Kidney tubule cell (primary cell): ENCODE measurements at regions not wholly inside any gene's neighbourhood (a gene's known extent, or its start where the extent isn't known, plus 50 kb on each side); places are given as distances from the start of the nearest gene placed in this dataset.
A peak's percentile ranks its signal among the peaks of the same experiment; 100 is the strongest.
"Not testable (repeated sequence)": the region's sequence is repeated elsewhere in the genome, so short reads cannot be mapped to it uniquely, and the experiment has no call there.

Source experiments
- DNase-seq: peaks from one replicate; pipeline ENCODE4 v3.0.0-alpha.2; 2018; ENCODE audit warnings: low spot score

GRCh38 chr6:106884576-106884975 lies 90.0 kb downstream of the CD24 start:
- DNase-seq = no peak

DNA sequence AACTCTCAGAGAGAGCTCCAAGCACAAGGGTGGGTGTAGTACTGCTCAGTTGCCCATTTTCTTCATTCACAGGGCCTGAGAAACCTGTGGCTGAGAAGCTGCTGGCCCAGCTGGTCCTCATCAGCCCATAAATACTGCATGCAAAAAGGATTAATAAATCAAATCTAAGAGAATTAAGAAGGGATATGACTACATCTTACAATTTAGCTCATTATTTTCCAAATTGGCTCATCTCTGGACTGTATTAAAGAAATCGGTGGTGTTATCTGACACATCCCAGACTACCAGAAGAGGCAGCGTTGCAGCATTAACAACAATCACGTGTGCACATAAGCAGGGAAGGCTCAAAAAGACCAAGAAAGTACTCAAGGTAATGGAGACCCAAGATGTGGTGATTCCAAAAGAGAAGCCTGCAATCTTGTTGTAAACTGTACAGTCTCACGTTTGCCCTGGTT lies 90.7 kb downstream of the CD24 start:
- DNase-seq = peak; percentile 25

DNA sequence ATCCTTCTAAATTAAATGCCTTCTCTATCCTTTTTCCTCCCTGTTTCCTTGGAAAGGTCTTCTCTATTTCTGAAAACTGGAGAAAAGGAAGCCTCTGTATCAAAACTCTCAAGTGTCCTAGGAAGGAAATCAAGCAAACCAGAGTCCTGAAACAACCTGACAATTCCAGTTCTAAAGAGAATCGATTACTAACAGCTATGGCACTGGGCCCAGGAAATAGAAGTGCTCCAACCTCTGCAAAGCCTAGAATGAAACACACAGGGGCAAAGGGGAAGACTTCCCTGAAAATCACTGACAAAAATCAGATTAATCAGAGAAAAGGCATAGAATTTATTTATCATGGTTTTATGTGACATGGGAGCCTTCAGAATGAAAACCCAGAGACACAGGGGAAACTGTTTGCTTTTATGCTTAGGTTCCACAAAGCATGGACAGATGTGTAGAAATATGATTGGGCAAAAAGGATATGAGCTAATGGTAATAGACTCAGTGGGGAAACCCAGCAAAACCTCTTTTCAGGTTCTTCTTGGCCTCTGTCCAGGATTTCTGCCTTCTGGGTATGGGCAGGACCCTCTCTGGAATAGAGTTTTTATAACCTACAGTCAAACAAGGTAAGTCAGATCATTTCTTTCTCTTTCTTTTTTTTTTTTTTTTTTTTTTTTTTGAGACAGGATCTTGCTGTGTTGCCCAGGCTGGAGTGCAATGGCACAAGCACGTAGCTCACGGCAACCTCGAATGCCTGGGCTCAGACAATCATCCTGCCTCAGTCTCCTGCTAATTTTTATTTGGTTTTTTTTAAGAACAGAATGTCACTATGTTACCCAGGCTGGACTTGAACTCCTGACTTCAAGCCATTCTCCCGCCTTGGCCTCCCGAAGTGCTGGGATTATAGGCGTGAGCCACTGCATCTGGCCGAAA lies 91.7 kb downstream of the CD24 start:
- DNase-seq = peak; percentile 60

DNA sequence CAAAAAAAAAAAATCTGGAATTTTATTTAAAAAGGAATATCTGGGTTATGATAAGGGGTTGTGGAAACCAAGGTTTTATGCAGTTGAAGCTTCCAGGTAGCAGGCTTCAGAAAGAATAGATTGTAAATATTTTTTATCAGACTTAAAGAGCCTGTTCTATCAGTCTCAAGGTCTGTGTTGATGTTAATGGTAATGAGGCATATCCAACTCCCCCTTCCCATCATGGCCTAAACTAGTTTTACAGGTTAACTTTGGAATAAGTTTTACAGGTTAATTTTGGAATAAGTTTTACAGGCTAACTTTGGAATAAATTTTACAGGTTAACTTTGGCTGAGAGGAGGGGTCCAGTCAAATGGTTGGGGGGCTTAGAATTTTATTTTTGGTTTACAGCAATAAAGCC lies 92.4 kb downstream of the CD24 start:
- no peak for DNase-seq

- DNase-seq = no peak
These were observed 93.6 kb downstream of the CD24 start for GRCh38 chr6:106880952-106881351.

DNA sequence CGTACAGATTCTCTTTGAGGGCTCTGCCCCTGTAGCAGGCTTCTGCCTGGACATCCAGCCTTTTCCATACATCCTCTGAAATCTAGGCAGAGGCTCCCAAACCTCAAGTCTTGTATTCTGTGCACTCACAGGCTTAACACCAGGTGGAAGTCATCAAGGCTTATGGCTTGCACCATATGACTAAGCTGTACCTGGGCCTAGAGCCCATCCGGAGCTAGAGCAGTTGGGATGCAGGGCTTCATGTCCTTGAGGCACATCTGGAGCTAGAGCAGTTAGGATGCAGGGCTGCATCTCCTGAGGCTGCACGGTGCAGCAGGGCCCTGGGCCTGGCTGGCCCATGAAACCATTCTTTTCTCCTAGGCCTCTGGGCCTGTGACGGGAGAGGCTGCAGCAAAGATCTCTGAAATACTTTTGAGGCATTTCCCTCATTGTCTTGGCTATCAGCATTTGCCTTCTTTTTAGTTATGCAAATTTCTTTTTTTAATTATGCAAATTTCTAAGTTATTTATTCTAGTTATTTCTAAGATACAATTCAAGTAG lies 98.7 kb downstream of the CD24 start:
- DNase-seq = no peak

GRCh38 chr6:106874481-106874880 lies 100.0 kb downstream of the CD24 start:
- no peak for DNase-seq

DNA sequence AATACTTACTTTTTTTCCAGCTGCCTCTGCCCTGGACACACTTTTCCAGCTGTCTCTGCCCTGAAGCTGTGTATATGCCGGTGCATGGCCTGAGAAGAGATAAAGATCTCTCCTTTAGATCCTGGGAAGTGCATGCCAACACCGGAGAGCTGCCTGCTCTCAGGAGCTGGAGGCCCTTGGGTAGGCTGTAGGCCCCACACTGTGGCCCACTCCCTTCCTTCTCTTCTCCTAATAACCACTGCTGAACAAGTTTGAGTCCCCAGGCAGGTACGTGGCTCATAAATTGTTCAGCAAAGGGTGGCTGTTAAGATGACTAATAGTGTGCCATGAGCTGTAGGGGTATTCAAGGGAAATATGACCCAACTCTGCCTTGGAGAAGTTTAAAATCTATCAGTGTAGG lies 102.5 kb downstream of the CD24 start:
- peak; percentile 77 for DNase-seq

DNA sequence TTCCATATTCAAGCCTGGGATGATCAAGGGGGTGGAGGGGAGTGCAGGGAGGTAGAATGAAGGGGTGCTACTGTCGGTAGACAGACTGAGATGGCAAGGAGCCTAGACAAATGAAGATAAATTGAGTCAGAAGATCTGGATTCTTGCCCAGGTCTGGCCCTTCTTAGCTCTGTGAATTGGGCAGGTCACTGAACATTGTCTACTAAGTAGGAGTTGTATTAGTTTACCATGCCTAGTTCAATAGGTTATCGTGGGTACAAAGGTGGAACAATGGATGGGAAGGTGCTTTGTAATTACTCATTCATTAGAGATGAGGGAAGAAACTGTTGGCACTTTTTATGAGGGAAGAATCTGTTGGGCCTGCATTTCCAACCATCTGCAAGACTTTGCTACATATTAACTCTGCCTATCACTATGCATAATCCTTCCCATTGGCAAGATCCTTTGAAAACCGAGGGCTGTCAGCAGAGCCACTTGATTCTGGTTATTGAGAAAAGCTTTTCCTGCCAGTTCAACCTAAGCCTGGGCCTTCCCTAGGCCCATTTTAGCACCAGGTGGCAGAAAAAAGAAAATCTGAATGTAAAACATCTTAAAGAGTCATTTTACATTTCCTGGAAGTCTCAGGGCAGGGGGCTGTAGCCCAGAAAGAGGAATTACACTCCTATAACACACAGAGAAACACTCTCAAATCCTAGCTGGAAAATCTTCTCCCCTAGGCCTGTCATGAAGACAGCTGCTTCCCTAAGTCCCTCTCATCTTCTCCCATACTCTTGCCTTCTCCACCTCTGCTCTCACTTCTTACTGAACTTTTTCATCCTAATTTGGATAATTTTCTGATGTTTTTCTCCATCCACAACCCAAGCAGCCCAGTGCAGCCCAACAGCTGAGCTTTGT lies 103.5 kb downstream of the CD24 start:
- DNase-seq = peak; percentile 93

DNA sequence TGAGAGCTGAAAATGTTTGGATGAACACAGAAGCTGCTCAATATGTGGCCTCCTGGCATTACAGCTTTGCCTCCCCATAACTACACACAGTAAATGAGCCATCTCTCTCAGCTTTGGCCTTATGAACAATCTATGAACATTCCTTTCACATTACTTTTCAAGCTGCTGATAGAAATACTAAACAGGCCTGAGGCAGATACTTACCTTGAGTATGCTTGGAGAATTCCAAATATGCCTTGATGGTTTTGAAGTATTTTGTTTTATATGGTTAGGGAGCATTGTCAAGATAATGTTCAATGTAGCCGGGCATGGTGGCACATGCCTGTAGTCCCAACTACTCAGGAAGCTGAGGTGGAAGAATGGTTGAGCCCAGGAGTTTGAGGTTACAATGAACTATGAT lies 104.5 kb downstream of the CD24 start:
- peak; percentile 99 for DNase-seq

DNA sequence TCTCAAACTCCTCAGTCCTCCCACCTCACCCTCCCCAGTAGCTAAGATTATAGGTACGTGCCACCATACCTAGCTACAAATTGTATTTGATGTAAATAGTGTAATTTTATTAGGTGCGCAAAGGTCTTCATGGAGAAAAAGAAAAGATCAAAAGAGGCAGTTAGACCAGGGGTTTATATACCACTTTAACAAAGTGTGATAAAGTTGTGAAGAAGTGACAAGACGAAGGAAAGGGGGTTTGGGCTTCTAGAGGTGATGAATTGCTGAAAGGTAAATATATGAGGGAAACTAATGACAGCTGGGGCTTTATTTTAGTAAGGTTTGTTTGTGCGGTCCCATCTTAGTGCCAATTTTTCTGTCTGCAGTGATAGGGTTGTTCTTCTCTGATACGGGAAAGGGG lies 105.3 kb downstream of the CD24 start:
- no peak for DNase-seq

DNA sequence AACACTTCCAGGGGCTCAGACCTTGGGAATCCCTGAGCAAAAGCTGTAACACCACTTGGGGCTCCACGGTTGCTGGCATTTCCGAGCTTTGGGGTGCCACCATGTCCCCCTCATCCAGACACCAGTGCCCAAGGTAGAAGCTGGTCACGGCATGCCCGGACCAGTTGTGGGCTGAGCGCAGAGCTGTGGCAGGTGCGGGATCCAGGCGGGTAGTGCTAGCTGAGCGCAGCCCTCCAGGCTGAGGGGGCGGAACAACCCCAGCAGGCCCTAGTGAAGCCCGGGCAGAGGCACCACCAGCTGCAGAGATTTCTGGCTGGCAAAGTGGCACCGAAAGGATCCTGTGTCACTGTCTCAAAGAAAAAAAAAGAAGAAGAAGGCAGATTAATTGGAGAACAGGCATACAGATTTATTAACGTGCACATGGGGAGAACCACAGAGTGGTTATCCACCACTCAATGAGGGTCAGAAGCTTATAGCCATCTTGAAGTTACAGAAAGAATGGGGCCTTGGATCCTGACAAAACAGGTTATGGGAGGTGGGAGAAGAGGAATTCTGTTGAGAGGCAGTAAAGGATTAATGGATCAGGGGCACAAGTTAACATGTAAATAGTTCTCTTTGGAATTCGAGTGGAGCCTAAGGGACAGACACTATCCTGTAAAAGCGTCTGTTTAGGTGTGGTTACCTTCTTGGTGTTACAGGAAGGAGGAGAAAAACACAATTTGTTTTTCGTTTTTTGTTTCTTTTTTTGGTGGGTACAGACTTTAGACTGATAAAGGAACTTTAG lies 107.5 kb downstream of the CD24 start:
- DNase-seq = no peak

DNA sequence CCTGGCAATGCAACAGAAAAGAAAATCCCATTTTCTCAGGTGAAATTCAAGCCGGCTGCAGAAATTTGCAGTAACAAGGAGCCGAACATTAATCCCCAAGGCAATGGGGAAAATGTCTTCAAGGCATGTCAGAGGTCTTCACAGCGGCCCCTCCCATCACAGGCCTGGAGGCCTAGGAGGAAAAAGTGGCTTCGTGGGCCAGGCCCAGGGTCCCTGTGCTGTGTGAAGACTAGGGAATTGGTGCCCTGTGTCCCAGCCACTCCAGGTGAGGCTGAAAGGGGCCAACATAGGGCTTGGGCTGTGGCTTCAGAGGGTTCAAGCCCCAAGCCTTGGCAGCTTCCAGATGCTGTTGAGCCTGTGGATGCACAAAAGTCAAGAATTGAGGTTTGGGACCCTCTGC lies 111.7 kb downstream of the CD24 start:
- no peak for DNase-seq

GRCh38 chr6:106860940-106861339 lies 113.6 kb downstream of the CD24 start:
- DNase-seq = no peak

GRCh38 chr6:106858653-106859092 lies 115.9 kb downstream of the CD24 start:
- DNase-seq = peak; percentile 92

DNA sequence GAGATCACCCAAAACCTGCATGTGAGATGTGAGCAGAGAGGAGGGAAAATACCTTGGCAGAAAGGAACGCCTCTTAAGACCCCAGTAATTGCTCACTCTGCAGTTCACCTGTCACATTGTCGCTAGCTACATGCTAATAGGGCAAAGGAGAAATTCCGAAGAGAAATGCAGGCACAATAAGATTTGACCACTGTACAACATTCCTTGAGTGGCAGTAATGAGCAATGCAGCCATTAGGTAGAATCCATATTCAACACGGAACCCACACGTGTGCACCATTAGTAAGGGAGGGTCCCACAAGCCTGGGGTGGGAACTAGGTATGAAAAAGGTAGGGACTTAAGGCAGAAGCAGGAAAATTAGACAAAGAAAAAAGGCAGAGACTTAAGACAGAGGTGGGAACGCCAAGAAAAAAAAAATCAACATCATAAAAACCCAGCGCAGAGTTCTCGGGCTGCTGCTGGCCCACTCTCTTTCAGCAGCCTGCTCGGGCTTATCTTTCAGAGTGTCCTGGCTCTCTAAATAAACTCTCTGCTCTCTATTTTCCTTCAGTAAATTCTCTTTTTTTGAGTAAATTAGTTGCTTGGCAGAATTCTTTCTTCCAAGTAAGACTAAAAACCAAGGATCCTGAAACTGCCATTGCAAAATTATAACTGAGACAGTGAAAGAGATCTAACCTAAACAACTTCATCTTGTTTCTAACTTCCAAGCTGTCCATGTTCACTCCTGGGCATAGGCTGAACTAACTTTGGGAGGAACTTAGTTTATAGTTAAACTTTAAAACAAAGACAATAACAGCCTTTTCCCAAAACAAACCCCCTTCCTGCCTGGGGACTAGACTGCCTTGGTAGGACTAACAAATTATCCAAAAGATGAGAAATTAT lies 116.5 kb downstream of the CD24 start:
- no peak for DNase-seq

DNA sequence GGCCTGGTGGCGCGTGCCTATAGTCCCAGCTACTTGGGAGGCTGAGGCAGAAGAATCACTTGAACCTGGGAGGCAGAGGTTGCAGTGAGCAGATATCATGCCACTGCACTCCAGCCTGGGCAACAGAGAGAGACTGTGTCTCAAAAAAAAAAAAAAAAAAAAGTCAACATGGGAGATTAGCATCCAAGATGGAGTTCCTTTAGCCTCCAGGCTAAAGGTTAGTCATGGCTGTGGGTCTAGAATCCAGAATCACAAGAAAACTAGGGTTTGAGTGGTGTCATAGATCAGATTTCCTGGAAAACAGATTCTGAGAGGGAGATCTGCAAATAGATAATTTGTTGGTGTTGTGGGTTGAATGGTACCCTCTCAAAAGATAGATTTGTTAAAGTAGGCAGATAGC lies 117.2 kb downstream of the CD24 start:
- not testable (repeated sequence) for DNase-seq

- no peak for DNase-seq
These were observed 118.2 kb downstream of the CD24 start for GRCh38 chr6:106856227-106856874.

DNA sequence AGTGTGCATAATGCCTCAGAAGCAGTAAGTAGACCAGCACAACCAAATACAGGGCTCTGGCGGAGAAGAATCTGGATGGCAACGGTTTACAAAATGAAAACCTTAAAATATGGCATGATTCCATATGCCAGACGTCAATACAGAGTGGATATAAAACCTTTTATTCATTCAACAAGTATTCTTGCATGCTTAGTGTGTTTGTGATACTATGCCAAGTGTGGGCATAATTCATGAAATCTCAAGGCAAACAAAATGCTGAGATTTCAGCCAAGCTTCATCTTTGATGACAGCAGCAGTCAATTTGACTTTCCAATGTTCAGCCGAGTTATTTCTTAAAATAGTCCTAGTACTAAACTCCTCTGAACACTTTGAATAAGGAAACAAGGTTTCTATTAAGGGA lies 119.4 kb downstream of the CD24 start:
- no peak for DNase-seq

GRCh38 chr6:106849676-106850332 lies 124.7 kb downstream of the CD24 start:
- DNase-seq = no peak
